HepG2 (cell line): ENCODE measurements at regions not wholly inside any gene's neighbourhood (a gene's known extent, or its start where the extent isn't known, plus 50 kb on each side); places are given as distances from the start of the nearest gene placed in this dataset.

Experiments
- ATAC-seq: fragments of 200-7000 bp; cut with Tn5 transposase; 3 replicates; pipeline ENCODE4 v1.9.1; 2020; ENCODE audit warnings: mild to moderate bottlenecking, moderate library complexity
- BruUV-seq: library from RNA; stranded (reverse); fragments of 400-500 nt; replicated peaks from 2 replicates; lab custom pipeline; 2021; lab: Mats Ljungman, UMichigan
- CTCF ChIA-PET: fragments of 300-600 bp; formaldehyde crosslinking; extraction: SDS; loops from one replicate; lab custom pipeline; 2021; ENCODE audit warnings: low total read pairs, inconsistent platforms, low intra/inter-chr PET ratio; lab: Yijun Ruan, JAX
- POLR2A ChIA-PET: fragments of 350-600 bp; sonication (Branson Sonifier 250); formaldehyde crosslinking; loops from one replicate; lab custom pipeline; 2020; ENCODE audit warnings: antibody characterized with exemption, inconsistent platforms; lab: Yijun Ruan, JAX
- DNase-seq: peaks from one replicate; pipeline ENCODE4 v3.0.0-alpha.2; 2015; ENCODE audit warnings: low spot score
- FAIRE-seq: peaks from 3 replicates; lab custom pipeline; 2011; peaks lifted over from hg19 to GRCh38; lab: Jason Lieb, UNC
- H2AFZ ChIP-seq: one replicate; pipeline ENCODE4 v1.6.1; 2011; ENCODE audit warnings: low read length, inconsistent platforms
- H3K27ac ChIP-seq: fragments of 300-600 bp; 3 replicates; pipeline ENCODE4 v1.8.0; 2011; ENCODE audit warnings: mixed run types, mild to moderate bottlenecking, mixed read lengths, low read length, inconsistent platforms; ENCODE audit not compliant: insufficient read depth; ENCODE audit errors: extremely low read length
- H3K27me3 ChIP-seq, 2 experiments: fragments of 200-600 bp in 1 of 2; 2 replicates in 1 of 2; 3 replicates in 1 of 2; pipeline versions ENCODE4 v1.6.0 to v1.8.0; 2011; ENCODE audit warnings: low read length in 2 of 2, mild to moderate bottlenecking in 2 of 2, moderate library complexity in 2 of 2, inconsistent platforms in 1 of 2; ENCODE audit not compliant: insufficient read depth in 2 of 2, control insufficient read depth in 1 of 2
- H3K36me3 ChIP-seq, 2 experiments: fragments of 200-600 bp in 1 of 2; replicated peaks in 1 of 2; 2 replicates in 1 of 2; 3 replicates in 1 of 2; pipeline versions ENCODE4 v1.5.1 to v1.8.0; 2011; ENCODE audit warnings: low read length in 2 of 2, inconsistent platforms in 1 of 2; ENCODE audit not compliant: insufficient read depth in 2 of 2, control insufficient read depth in 1 of 2
- H3K4me1 ChIP-seq: 2 replicates; pipeline ENCODE4 v1.5.1; 2012; ENCODE audit warnings: low read length, inconsistent platforms; ENCODE audit not compliant: insufficient read depth
- H3K4me2 ChIP-seq: 2 replicates; pipeline ENCODE4 v1.6.0; 2011; ENCODE audit warnings: low read depth, low read length, inconsistent platforms
- H3K4me3 ChIP-seq, 3 experiments: fragments of 200-600 bp in 1 of 3; sonication (generic), shearing (Covaris generic) in 1 of 3; replicated peaks in 1 of 3; 2 replicates each; pipeline ENCODE4 v1.5.1; 2011 to 2016; ENCODE audit warnings: low read length in 3 of 3, inconsistent platforms in 2 of 3, low read depth in 2 of 3, mild to moderate bottlenecking in 2 of 3, control low read depth in 1 of 3, mixed read lengths in 1 of 3; ENCODE audit not compliant: insufficient read depth in 1 of 3
- H3K79me2 ChIP-seq: one replicate; pipeline ENCODE4 v1.6.1; 2011; ENCODE audit warnings: low read length, inconsistent platforms; ENCODE audit not compliant: insufficient read depth
- H3K9ac ChIP-seq: 2 replicates; pipeline ENCODE4 v1.6.0; 2011; ENCODE audit warnings: mild to moderate bottlenecking, low read depth, low read length, inconsistent platforms; ENCODE audit not compliant: insufficient read depth
- H3K9me3 ChIP-seq: 2 replicates; pipeline ENCODE4 v1.5.1; 2012; ENCODE audit warnings: mild to moderate bottlenecking, low read length
- H4K20me1 ChIP-seq: 2 replicates; pipeline ENCODE4 v1.6.0; 2011; ENCODE audit warnings: inconsistent platforms, mild to moderate bottlenecking, low read length, moderate library complexity; ENCODE audit not compliant: insufficient read depth
- AGO1 ChIP-seq: fragments of 200-400 bp; formaldehyde crosslinking; IDR thresholded peaks from 2 replicates; pipeline ENCODE4 v1.6.1; 2017; ENCODE audit warnings: mild to moderate bottlenecking, low read depth, low read length, moderate library complexity; ENCODE audit not compliant: poor library complexity, severe bottlenecking
- ATAD3A ChIP-seq: sonication (generic); formaldehyde crosslinking; IDR thresholded peaks from 2 replicates; pipeline ENCODE4 v1.4.0; 2020; ENCODE audit warnings: missing genetic modification reagents
- BRCA1 ChIP-seq: sonication (generic); formaldehyde crosslinking; IDR thresholded peaks from 2 replicates; pipeline ENCODE4 v1.4.0; 2020; ENCODE audit warnings: missing genetic modification reagents
- GABPB1 ChIP-seq: IDR thresholded peaks from 2 replicates; pipeline ENCODE4 v1.6.1; 2016; ENCODE audit warnings: mild to moderate bottlenecking, missing genetic modification reagents, moderate library complexity, missing compliant biosample characterization
- HOXA7 ChIP-seq: sonication (generic); formaldehyde crosslinking; IDR thresholded peaks from 2 replicates; pipeline ENCODE4 v1.8.1; 2022; ENCODE audit warnings: mild to moderate bottlenecking, missing genetic modification reagents, moderate library complexity
- KDM2A ChIP-seq: sonication (generic); formaldehyde crosslinking; IDR thresholded peaks from 2 replicates; pipeline ENCODE4 v1.4.0; 2020; ENCODE audit warnings: low read depth, missing genetic modification reagents, borderline replicate concordance
- SATB2 ChIP-seq: sonication (generic); formaldehyde crosslinking; IDR thresholded peaks from 2 replicates; pipeline ENCODE4 v1.5.0; 2020; ENCODE audit warnings: missing genetic modification reagents
- SMAD1 ChIP-seq: sonication (generic); formaldehyde crosslinking; IDR thresholded peaks from 2 replicates; pipeline ENCODE4 v1.4.0; 2020; ENCODE audit warnings: missing genetic modification reagents, low read depth, mild to moderate bottlenecking, borderline replicate concordance
- SP140L ChIP-seq: sonication (generic); formaldehyde crosslinking; IDR thresholded peaks from 2 replicates; pipeline ENCODE4 v1.4.0; 2020; ENCODE audit warnings: missing genetic modification reagents, borderline replicate concordance
- ZNF121 ChIP-seq: sonication (generic); formaldehyde crosslinking; IDR thresholded peaks from 2 replicates; pipeline ENCODE4 v1.5.0; 2020; ENCODE audit warnings: mild to moderate bottlenecking, missing genetic modification reagents
- ZNF570 ChIP-seq: sonication (generic); formaldehyde crosslinking; IDR thresholded peaks from 2 replicates; pipeline ENCODE4 v1.4.0; 2020; ENCODE audit warnings: mild to moderate bottlenecking, missing genetic modification reagents, borderline replicate concordance
- ZNF598 ChIP-seq: sonication (generic); formaldehyde crosslinking; IDR thresholded peaks from 2 replicates; pipeline ENCODE4 v1.5.1; 2020; ENCODE audit warnings: mild to moderate bottlenecking, missing genetic modification reagents, borderline replicate concordance
- ZNF710 ChIP-seq: sonication (generic); formaldehyde crosslinking; IDR thresholded peaks from 2 replicates; pipeline ENCODE4 v1.5.0; 2020; ENCODE audit warnings: mild to moderate bottlenecking, missing genetic modification reagents, borderline replicate concordance
- WGBS: methylation state at CpG from one replicate; pipeline ENCODE4 v1.1.6; 2017; ENCODE audit warnings: low lambda C conversion rate; 5-methylcytosine and 5-hydroxymethylcytosine counted together
- in situ Hi-C: cut with HindIII; loops from 2 replicates; pipeline ENCODE4 v1.10.0; 2017; ENCODE audit warnings: low pct_unique_long_range_greater_than_20kb; ENCODE audit not compliant: extremely low pct_ligation_motif_present
- intact Hi-C: fragments of 100-400 bp; cut with micrococcal nuclease; formaldehyde crosslinking; loops from one replicate; pipeline ENCODE4 v1.10.0; 2022; ENCODE audit not compliant: unreplicated experiment
- TF ChIP-seq, protein P1 (sequence below): sonication (generic); formaldehyde crosslinking; IDR thresholded peaks from 2 replicates; pipeline ENCODE4 v1.9.0; 2022; ENCODE audit warnings: low read depth, missing genetic modification reagents
- TF ChIP-seq, protein P2 (sequence below): sonication (generic); formaldehyde crosslinking; IDR thresholded peaks from 2 replicates; pipeline ENCODE4 v1.5.0; 2020; ENCODE audit warnings: mild to moderate bottlenecking, missing genetic modification reagents, borderline replicate concordance

DNA sequence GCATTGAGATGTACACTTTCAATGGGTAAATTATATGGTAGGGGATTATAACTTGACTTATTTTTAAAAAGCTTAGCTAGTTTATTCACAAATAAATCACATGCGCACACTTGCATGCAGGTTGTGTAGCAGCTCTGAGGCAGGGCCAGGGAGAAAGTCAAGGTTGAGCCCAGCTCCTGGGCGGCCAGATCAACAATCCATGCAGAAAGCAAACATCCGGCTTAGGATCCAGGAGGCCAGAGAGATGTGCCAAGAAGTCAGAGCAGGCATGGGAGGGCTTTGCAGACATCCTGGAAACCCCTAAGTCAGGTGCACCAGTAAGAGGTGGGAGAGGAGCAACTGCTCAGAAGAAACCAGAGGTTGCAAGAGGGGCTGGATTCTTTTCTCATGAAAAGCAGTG, 186.5 kb downstream of the AXIN2 start (continued):
- TF ChIP-seq GABPB1 (CRISPR knock-in tag) = peak; percentile 37; the same call in 1 of the 2 replicates
- no peak for TF ChIP-seq ZNF121

DNA sequence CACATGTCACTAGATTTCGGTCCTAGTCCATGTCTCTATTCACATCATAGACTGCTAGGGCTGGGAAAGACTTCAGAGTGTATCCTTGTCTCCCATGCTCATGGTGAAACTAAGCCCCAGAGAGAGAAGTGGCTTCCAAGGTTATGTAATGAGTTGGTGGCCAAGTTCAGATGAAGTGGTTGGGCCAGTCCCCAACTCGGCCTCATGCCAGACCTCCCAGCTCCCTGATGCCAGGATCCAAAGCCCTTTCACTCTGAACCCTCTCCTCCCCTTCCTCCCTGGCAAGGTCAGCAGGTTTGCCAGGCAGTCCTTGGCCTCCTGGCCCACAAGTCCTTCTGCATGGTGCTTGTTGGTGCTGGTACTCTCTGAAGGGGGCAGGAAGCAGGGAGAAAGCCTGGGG, 189.7 kb downstream of the AXIN2 start:
- ChIA-PET CTCF (no interaction called here), POLR2A (no interaction called here)
- H3K36me3 ChIP-seq = no peaks in the 10 kb centered on the region
- no peak for FAIRE-seq
- H3K9ac ChIP-seq = no peak overlapping the region
- H4K20me1 ChIP-seq = no peaks in the 10 kb centered on the region
- no peak overlapping the region for H2AFZ ChIP-seq
- H3K27me3 ChIP-seq = peaks cover 5 to 37% of the 10 kb centered on the region in 2 experiments; a peak in 4 of 5 replicates
- H3K4me3 ChIP-seq = no peak overlapping the region
- no peak overlapping the region for H3K27ac ChIP-seq
- H3K4me2 ChIP-seq = no peak overlapping the region
- H3K79me2 ChIP-seq = no peaks in the 10 kb centered on the region
- intact Hi-C loops = no loop called here
- no peak for DNase-seq
- BruUV-seq = no TSS peak
- in situ Hi-C loops = no loop called here
- ATAC-seq = no peak
- no peaks in the 10 kb centered on the region for H3K9me3 ChIP-seq
- TF ChIP-seq SMAD1 = no peak
- no peak for TF ChIP-seq AGO1
- TF ChIP-seq HOXA7 = no peak
- TF ChIP-seq SP140L (CRISPR knock-in tag) = no peak
- no peak for TF ChIP-seq KDM2A (CRISPR knock-in tag)
- TF ChIP-seq BRCA1 (CRISPR knock-in tag) = no peak
- TF ChIP-seq, protein P1, sequence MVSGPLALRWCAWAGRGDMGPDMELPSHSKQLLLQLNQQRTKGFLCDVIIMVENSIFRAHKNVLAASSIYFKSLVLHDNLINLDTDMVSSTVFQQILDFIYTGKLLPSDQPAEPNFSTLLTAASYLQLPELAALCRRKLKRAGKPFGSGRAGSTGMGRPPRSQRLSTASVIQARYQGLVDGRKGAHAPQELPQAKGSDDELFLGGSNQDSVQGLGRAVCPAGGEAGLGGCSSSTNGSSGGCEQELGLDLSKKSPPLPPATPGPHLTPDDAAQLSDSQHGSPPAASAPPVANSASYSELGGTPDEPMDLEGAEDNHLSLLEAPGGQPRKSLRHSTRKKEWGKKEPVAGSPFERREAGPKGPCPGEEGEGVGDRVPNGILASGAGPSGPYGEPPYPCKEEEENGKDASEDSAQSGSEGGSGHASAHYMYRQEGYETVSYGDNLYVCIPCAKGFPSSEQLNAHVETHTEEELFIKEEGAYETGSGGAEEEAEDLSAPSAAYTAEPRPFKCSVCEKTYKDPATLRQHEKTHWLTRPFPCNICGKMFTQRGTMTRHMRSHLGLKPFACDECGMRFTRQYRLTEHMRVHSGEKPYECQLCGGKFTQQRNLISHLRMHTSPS (CRISPR knock-in tag) = no peak
- no peak for TF ChIP-seq SATB2 (CRISPR knock-in tag)
- no peak for TF ChIP-seq ZNF710
- TF ChIP-seq, protein P2, sequence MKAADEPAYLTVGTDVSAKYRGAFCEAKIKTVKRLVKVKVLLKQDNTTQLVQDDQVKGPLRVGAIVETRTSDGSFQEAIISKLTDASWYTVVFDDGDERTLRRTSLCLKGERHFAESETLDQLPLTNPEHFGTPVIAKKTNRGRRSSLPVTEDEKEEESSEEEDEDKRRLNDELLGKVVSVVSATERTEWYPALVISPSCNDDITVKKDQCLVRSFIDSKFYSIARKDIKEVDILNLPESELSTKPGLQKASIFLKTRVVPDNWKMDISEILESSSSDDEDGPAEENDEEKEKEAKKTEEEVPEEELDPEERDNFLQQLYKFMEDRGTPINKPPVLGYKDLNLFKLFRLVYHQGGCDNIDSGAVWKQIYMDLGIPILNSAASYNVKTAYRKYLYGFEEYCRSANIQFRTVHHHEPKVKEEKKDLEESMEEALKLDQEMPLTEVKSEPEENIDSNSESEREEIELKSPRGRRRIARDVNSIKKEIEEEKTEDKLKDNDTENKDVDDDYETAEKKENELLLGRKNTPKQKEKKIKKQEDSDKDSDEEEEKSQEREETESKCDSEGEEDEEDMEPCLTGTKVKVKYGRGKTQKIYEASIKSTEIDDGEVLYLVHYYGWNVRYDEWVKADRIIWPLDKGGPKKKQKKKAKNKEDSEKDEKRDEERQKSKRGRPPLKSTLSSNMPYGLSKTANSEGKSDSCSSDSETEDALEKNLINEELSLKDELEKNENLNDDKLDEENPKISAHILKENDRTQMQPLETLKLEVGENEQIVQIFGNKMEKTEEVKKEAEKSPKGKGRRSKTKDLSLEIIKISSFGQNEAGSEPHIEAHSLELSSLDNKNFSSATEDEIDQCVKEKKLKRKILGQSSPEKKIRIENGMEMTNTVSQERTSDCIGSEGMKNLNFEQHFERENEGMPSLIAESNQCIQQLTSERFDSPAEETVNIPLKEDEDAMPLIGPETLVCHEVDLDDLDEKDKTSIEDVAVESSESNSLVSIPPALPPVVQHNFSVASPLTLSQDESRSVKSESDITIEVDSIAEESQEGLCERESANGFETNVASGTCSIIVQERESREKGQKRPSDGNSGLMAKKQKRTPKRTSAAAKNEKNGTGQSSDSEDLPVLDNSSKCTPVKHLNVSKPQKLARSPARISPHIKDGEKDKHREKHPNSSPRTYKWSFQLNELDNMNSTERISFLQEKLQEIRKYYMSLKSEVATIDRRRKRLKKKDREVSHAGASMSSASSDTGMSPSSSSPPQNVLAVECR = no peak
- TF ChIP-seq ZNF598 (CRISPR knock-in tag) = no peak
- no peak for TF ChIP-seq ATAD3A (CRISPR knock-in tag)
- TF ChIP-seq ZNF570 = no peak
- WGBS = 4% methylated on average over 1 of the region's 2 CpGs
- H3K4me1 ChIP-seq = peaks cover 25% of the 10 kb centered on the region
